Iris pigment epithelial cell (primary cell): ENCODE measurements at regions not wholly inside any gene's neighbourhood (a gene's known extent, or its start where the extent isn't known, plus 50 kb on each side); places are given as distances from the start of the nearest gene placed in this dataset.
"Not testable (repeated sequence)": the region's sequence is repeated elsewhere in the genome, so short reads cannot be mapped to it uniquely, and the experiment has no call there.

ENCODE experiments used
- DNase-seq: peaks from one replicate; pipeline ENCODE4 v3.0.0-alpha.2; 2011; ENCODE audit warnings: low read depth

DNA sequence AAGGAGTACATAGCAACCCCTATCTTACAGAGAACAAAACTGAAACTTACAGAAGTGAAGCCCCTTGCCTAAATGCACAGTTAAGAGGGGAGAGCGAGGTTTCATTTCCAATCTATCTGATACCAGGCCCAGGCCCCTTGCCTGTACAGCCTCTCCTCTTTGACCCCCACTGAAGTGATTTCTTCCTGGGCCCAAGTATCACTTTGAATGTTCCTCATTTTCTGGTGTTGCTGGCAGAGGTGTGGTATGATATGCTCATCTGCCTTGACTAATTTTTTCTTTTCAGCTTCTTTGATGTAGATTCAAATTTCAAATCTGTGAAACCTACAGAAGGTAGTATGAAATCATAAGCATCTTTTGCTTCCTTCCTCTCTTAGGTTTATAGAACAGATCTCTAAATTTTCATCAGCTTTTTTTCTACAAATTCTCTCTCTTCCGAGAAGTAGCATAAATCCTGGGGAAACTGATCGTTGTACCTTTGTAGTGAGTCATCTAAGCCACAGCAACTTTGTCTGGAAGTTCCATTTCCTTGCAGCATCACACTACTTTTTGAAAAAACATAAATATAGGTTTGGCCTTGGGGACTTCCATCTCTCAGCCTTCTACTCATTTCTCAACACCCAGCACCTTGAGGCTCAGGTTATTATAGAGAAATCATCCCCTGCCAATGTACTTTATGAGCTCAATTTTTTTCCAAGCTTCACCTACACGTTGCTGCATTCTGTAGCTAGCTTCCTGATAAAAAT lies 402.4 kb upstream of the PTGER4 start:
- no peak for DNase-seq

DNA sequence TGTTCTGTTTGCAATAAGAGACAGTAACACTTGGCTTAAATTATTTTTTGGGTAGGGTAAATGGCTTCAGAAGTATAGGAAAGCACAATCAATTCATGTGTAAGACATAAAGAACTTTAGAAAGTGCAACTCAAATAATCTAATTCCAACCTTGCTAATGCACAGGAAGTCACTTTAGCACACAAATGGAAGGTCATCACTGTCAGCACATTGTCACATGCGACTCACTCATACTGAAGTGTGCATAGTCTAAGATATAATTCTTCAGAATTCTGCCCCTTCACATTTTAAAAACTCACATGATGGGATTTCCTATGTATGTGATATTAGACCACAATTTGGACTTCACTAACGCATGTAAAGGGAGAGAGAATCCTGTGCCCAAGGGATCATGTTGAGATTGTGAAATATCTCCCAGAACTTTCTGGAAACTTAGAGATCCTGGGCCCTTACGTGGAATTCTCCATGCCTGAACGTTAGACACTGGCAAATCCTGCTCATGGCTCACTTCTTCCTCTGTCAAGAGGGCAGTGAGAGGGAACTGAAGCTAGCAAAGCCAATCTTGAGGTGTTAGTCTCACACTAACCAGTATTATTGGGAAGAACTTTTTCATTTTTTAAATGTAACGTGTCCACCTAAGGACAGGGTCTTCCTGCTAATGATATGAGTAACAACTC lies 403.2 kb upstream of the PTGER4 start:
- DNase-seq = no peak

DNA sequence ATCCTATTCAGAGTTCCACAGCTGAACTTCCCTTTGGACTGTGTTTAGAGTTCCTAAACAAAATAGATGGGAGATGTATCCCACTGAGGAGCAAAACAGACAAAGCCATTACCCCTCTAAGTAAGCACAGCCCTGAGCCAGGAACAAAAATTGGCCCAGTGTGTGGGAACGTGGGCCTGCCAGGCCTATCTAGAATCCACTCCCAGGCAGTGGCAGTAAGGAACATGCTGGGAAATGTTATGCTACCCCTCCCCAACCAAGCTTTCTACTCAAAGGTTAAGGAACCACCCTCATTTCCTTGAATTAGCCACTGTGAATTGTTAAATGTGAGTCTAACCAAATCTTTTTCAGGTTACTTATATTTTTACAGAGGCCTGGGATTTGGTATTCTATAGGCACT lies 405.1 kb upstream of the PTGER4 start:
- DNase-seq = no peak

DNA sequence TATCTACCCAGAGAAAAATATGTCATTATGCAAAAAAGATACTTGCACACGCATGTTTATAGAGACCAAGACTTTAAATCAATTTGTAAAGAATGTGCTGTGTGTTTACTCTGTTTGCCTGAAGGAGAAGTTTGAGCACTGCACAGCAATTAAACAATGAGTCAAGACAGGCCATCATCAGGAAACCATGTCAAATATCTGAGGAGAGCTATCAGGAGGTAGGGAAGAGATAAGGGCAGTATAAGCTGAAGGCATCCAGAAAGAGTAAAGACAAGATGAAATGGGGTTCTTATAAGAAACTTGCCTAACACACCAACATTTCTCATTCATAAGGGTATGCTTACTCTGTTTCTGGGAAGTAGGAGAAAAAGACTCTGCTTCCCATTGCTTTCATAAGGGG lies 405.8 kb upstream of the PTGER4 start:
- peak; percentile 23 for DNase-seq

DNA sequence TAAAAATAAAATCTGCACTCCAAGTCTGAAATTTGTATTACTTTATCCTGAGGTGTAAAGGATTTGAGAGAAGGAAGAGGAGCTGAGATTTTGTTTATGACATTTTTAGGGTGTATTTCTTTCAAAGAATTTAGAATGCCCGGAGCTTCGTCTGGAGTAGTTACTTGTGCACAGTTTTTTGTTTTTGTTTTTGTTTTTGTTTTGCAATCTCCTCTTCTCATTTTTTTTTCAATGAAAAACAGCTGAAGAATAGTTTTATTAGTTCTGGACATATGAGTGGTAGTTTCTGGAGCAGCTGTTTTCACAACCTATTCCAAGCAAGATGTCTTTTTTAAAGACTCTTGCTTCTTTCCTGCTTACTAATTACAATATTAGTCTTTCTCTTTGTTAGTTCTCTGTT lies 408.2 kb upstream of the PTGER4 start:
- no peak for DNase-seq

DNA sequence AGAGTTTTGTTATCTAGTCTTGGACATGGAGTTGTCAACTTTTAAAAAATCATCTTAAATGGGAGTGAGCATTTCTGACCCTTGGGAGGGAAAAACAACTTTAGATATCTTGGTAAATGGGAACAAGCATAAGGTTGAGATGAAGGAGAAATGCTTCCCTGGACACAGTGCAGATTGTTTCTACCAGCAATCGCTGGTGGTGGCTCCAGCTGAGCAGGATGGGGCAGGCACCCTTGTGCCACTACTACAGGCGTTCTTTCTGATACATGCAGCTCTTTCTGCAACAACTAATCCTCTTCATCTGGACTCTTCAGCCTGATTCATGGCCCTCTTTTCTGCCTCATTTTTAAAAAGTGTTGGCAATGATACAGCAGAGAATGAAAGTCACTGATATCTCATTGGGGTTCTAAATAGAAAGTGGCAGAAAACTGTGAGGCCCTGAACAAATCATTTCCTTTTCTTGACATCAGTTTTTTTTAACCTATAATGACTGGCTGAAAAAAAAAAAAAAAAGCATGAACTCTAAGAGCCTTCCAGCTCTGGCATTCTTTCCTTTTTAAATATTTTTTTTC lies 409.4 kb upstream of the PTGER4 start:
- no peak for DNase-seq

DNA sequence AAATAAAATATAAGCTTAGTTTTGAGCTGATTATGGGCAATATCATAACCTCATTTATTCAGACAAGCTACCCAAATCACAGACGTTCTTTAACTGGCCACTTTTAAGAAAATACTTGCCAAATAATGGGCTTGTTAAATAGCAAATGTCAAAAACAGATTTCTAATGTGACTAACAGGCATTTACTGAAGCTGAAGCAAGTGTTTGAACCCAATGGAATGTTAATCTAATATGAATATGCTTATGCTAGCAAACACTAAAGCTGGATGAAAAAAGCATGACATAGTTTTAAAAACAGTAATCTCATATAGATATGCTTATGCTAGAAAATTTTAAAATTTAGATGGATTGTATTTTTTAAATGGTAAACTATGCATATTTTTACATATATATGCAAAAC lies 411.6 kb upstream of the PTGER4 start:
- DNase-seq = no peak

DNA sequence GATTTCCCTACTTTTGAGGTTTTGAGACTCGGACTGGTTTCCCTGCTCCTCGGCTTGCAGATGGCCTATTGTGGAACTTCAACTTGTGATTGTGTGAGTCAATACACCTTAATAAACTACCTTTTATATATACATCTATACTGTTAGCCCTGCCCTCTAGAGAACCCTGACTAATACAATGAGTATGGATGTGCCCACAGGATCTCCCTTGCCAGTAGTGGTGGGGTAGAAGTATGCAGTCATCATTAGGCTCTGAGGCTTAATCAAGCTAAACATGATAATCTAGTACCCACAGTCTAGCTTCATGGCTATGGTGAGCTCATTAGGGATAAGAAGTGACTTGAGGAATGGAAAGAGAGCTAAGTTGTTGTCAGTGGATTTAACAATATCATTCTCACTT lies 412.8 kb upstream of the PTGER4 start:
- DNase-seq = no peak

DNA sequence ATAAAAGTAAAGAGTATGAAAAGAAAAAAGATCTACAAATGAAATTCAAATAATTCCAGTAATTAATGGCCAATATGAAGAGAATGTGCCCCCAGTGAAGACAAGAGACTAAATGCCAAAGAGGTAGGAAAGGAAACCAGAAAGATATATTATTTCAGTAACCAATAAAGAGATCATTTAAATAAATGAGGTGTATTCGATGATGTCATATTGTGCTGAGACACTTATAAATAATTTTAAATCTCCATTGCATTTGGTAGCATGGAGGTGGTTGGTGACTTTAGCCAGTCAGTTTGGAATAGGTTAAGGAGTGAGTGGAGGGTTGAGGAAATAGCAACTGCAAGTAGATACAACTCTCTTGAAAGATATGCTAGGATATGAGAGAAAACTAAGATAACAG lies 417.7 kb upstream of the PTGER4 start:
- no peak for DNase-seq

DNA sequence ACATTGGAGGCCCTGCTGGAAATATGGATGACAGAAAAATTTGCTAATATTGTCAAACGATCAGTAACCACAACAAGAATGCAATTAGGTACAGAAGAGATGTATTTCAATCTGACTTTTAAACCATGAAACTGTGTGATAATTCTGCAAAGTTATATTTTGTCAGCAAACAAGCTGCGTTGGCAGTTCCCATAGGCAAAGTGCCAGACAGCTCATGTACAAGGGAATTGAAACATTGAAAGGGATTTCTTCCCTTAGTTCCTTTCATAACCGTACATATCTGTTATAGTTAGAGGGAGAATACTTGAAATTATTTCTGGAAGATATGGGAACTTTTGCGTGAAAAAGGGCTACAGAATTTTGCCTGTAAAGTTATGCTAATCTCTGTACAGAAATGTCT lies 419.4 kb upstream of the PTGER4 start:
- peak; percentile 13 for DNase-seq

DNA sequence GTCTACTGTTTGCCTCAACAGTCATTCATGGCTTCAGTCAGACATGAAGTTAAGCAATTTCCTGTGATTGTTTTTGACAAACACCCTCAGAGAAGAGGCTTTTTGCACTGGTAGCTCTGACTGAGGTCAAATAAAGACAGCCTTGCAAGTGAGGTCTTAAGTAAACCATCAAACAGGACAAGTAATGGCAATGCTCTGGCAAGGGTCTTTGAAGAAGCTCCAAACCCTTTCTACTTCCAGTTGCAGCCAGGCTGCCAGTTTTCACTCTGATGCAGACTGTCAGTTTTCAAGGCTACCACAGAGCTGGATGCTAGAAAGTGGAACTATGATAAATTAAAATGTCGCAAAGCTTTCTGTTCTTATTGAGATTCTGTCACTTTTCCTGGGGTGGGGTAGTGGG lies 421.5 kb upstream of the PTGER4 start:
- DNase-seq = peak; percentile 46

DNA sequence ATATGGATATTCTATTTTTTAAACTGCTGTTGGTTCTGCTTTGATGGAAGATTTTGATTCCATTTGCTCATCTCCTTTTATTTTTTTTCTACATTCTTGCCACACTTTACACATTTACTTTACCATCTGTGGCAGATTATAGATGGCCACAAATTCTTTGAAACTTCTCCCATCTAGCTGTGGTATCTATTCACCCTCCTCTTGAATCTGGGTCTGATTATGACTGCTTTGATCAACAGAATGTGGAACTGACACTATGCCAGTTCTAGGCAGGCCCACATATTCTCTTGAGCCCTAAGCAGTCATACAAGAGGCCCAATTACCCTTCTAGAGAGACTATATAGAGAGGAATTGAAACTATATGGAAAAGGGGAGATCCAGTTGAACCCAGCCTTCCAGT lies 439.0 kb upstream of the PTGER4 start:
- DNase-seq = no peak

DNA sequence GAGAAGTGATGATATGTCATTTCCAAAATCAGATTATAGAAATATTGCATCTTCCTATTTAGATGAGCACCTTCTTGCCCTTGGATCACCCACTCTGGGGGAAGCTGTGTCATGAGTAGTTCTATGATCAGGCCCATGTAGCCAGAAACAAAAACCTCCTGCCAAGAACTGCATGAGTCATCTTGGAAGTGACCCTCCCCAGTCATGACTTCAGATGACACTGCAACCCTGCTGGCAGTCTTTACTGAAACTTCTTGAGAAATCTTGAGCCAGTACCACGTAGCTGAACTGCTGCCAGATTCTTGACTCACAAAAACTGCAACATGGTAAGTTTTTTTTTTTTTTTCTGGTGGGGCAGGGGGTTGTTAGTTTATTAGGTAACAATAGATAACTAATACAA lies 439.6 kb upstream of the PTGER4 start:
- peak; percentile 51 for DNase-seq

DNA sequence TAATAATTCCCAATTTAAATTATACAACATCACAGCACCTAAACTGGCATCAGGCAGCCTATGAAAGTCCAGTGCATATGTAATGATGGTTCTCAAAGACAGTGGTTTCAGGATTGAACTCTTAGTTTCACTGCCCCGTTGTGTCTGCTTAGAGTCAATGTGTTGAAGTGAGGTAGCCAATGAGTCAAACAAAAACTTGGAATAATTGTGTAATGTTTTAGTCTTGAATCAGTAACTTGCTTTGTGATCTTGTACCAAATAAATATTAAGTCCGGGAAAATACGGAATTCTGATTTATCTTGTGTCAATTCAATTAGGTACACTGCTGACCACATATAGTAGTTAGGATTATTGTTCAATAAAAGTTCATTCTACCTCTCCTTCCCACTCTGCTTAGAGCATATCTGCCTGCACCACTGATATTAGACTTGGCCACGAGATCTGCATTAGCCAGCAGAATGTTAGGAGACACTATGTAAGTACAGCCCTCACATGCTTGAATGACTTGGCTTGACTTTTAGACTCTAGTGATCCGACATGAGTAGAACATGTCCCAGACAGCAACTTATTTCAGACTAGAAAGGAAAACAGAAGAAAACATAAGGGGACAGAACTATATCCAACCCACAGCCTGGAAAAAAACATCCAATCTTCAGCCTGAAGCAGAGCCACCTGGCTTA lies 441.5 kb upstream of the PTGER4 start:
- DNase-seq = no peak

DNA sequence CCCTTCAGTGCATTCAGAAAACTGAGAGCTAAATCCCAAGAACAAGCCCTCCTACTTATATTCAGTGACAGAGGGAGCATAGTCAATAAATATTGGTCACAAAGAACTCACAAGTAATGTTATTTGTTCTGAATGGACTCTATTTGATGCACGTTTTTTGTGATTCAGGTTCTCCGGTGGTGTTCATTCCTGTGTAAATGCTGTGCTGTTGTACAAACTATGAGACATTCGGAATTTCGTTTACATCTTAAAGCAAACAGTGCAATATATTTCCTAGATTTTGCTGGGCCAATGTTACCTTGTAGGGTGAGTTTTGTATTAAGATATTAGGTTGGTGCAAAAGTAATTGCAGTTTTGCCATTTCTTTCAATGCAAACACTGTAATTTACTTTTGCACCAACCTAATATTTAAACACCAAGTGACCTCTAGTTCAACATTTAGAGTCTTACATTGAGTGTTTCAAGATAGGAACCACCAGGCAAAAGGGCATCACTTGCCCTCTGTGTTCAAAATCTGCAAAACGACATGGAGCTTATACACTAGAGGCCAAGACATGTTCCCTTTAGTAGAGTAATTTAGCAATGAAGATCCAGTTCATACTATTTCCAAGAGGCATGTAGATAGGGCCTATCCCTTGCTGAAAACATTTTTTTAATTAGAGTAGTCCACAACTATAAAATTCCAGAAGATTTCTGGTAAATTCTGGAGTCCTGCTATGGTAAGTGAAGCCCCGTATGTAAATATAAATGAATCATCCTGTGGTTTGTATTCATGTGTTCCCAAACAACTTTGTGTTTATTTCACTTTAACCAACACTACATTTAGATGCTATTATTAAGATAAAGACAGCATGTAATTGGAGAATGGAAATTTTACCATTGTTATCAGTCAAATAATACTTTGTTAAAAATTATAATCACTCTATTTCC lies 444.0 kb upstream of the PTGER4 start:
- no peak for DNase-seq

DNA sequence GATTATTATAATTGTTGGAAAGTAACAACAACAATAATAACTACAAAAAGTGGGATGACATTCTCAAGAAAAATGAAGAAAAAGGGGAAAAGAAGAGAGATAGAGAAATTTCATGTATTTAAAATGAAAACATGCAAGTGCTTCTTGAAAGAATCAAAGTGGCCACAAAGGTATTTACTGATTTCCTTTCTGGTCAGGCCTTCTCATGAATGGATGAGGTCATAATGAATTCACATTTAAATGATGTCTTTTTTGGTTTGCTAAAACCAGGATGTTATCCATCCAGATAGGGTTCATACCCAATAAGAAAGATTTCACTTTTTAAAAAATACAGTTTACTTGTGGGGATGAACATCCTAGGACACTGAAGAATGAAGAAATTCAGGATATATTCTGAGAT lies 446.4 kb upstream of the PTGER4 start:
- DNase-seq = peak; percentile 64

DNA sequence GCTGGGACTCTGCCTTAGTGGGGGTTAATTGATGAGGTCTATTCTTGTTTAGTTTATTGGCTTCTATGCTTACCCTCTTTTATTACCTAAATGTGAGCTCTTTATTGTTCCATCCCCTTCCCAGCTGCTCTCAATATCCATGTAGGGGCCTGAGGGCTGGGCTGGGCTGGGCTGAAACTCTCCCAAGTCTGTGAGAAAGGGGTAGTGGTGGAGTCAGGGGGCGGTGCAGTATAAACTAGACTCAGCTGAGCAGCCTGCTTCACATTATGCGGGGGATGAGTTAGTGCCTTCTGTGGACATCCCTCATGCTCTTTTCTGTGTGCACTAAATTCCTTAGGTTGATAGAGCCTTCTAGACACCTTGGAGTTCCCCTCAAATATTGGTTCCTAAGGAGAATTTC lies 451.8 kb upstream of the PTGER4 start:
- no peak for DNase-seq

DNA sequence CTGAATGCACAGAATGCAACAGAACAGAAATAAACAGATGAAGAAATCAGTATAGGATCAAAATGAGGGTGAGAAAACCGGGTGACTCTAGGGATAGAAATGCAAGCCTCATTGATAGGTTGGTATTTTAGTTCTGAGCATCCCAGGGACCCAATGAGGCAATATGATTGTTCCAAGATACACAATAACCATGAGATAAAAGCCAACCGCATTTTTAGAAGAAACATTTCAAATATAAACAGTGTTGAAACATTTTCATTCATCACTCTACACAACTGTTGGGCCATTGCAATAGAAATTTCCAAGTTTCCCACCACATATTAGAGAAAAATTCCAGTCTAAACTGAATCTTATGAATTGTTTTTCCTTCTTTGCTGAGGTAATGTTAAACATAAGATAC lies 452.3 kb upstream of the PTGER4 start:
- peak; percentile 67 for DNase-seq

DNA sequence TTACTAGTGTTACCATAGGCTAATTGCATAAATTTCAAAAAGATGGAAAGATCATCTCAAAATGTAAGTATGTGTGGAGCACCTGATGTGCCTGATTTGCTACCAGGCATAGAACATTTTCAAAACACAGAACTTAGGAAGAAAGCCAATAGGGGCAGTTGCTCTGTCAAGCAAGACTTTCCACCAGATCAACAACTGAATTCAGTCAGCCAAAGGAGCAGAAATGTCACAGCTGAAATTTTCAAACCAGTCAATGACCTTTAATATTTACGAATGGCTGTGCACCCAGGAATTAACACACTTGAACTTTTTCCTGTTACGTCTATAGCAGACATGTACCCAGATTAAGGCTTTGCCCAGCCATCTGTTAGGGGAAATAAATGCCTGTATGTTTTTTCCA lies 452.8 kb upstream of the PTGER4 start:
- DNase-seq = no peak

DNA sequence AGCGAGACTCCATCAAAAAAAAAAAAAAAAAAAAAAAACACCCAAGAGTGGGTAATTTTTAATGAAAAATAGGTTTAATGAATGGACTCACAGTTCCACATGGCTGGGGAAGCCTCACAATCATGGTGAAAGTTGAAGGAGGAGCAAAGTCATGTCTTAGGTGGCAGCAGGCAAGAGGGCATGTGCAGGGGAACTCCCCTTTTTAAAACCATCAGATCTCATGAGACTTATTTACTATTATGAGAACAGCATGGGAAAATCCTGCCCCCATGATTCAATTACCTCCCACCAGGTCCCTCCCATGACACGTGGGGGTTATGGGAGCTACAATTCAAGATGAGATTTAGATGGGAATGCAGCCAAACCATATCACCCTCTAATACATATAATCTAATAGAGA lies 454.6 kb upstream of the PTGER4 start:
- not testable (repeated sequence) for DNase-seq

DNA sequence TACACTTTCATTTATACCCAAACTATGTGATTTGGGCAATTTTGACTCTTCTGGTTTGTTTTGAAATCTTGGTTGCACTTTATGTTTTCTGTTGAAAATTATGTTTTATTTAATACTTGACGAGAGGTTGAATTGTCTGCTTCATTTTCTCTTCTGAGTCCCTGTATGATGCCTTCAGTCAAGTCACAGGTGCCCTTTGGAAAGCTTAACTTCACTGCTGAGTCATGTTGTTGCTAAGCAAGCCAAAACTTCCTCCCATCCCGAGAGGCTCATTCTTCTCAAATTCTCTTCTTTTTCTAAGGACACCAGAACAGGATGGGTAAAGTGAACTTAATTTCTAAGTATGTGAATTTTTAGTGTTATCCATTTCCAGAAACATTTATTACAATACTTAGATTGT lies 455.3 kb upstream of the PTGER4 start:
- DNase-seq = peak; percentile 47

DNA sequence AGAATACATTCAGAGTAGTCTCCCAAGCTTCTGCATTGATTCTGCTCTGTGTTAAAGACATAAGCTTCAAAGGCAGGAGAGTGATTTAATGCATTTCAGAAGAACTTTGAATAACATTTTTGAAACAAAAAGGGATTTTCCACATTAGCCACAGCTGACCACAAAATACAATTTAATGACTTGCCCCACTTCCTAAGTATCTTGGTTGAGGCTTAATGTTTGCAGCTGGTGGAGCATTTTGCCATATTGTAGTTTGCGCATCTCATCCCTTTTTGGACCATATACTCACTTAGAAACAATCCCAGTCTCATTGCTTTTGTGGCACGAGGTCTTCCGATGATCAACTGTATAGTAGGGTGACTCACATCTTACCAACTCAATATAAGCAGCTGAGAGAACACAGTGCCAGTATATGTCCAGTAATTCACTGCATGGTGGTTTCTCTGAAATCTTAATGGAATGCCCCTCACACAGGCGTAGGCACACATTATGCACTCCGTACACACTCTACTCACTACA lies 455.8 kb upstream of the PTGER4 start:
- DNase-seq = peak; percentile 85
